ENCODE measurements at regions not wholly inside any gene's neighbourhood (a gene's known extent, or its start where the extent isn't known, plus 50 kb on each side); places are given as distances from the start of the nearest gene placed in this dataset.

GRCh38 chr3:150180334-150180733, 209.6 kb upstream of the PFN2 start:
- no peaks in the 10 kb centered on the region for H3K36me3 ChIP-seq
- TF ChIP-seq, protein P1, sequence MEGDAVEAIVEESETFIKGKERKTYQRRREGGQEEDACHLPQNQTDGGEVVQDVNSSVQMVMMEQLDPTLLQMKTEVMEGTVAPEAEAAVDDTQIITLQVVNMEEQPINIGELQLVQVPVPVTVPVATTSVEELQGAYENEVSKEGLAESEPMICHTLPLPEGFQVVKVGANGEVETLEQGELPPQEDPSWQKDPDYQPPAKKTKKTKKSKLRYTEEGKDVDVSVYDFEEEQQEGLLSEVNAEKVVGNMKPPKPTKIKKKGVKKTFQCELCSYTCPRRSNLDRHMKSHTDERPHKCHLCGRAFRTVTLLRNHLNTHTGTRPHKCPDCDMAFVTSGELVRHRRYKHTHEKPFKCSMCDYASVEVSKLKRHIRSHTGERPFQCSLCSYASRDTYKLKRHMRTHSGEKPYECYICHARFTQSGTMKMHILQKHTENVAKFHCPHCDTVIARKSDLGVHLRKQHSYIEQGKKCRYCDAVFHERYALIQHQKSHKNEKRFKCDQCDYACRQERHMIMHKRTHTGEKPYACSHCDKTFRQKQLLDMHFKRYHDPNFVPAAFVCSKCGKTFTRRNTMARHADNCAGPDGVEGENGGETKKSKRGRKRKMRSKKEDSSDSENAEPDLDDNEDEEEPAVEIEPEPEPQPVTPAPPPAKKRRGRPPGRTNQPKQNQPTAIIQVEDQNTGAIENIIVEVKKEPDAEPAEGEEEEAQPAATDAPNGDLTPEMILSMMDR (IDR thresholded peaks at IDR 0.05) = no peak
- no peaks in the 10 kb centered on the region for H3K27me3 ChIP-seq
- H3K27ac ChIP-seq = no peak overlapping the region
- no peaks in the 10 kb centered on the region for H3K9me3 ChIP-seq
- intact Hi-C loops (cut with DNase I) = loop anchor here (10.0 kb wide), 1 partner anchor 246 kb away; no protein-coding TSS in a partner anchor
- no peak overlapping the region for H3K4me3 ChIP-seq
- no peak for DNase-seq (ENCODE audit: low spot score in 2 of 2)
- peaks cover 0 to 2% of the 10 kb centered on the region in 2 donors for H3K4me1 ChIP-seq

GRCh38 chr3:150179330-150179729, 208.6 kb upstream of the PFN2 start:
- Histone ChIP-seq H3K9me3 (no peaks in the 10 kb centered on the region), H3K4me3 (no peak overlapping the region), H3K4me1 (no peaks in the 10 kb centered on the region), H3K27ac (no peak overlapping the region), H3K36me3 (no peaks in the 10 kb centered on the region), H3K27me3 (no peaks in the 10 kb centered on the region)
- no peak for DNase-seq (ENCODE audit: low spot score in 2 of 2)
- TF ChIP-seq, protein P1 (IDR thresholded peaks at IDR 0.05) = no peak
- intact Hi-C loops (cut with DNase I) = no loop called here

DNA sequence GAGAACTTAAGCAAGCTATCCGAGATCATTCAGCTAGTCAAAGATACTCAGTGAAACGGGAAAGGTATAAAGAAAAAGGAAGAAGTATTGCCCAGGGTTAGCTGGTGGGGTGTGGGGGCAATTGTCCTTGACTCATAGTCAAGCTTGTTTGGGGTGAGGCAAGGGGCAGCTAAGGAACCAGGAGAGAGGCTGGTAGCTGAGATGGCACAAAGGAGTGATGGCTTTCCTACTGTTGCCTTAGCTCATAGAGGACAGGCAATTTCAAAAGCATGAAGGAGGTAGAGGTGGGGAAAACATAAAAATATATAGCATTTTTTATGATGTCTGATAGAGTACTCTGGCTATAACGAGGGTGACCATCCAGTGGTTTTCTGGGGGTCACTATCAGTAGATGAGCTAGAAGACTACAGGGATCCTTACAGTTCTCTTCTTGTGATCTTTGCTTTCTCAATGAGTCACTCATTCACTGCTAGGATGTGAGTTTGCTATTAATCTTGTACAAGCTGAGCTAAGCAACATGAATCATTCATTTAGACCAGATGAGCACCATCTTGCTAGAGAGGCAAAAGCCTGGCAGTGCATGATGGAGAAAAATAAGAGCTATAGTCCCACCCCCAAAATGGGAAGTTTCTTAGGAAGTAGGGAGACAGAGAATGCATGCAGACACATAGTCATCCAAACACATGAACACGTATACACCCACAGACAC, 207.1 kb upstream of the PFN2 start:
- no peak overlapping the region for H3K27ac ChIP-seq
- no peaks in the 10 kb centered on the region for H3K36me3 ChIP-seq
- TF ChIP-seq, protein P1 (IDR thresholded peaks at IDR 0.05) = no peak
- no peaks in the 10 kb centered on the region for H3K27me3 ChIP-seq
- no peaks in the 10 kb centered on the region for H3K9me3 ChIP-seq
- no peak for DNase-seq (ENCODE audit: low spot score in 2 of 2)
- no peak overlapping the region for H3K4me3 ChIP-seq
- H3K4me1 ChIP-seq = no peaks in the 10 kb centered on the region
- intact Hi-C loops (cut with DNase I) = no loop called here

GRCh38 chr3:150174179-150174578, 203.5 kb upstream of the PFN2 start:
- Histone ChIP-seq H3K27ac (no peak overlapping the region), H3K27me3 (no peaks in the 10 kb centered on the region), H3K4me3 (no peak overlapping the region), H3K36me3 (no peaks in the 10 kb centered on the region), H3K9me3 (no peaks in the 10 kb centered on the region), H3K4me1 (no peaks in the 10 kb centered on the region)
- TF ChIP-seq, protein P1 (IDR thresholded peaks at IDR 0.05) = no peak
- DNase-seq (ENCODE audit: low spot score in 2 of 2) = no peak
- intact Hi-C loops (cut with DNase I) = no loop called here

GRCh38 chr3:150172356-150172755, 201.7 kb upstream of the PFN2 start:
- H3K9me3 ChIP-seq = no peaks in the 10 kb centered on the region
- no peaks in the 10 kb centered on the region for H3K36me3 ChIP-seq
- no peak overlapping the region for H3K4me3 ChIP-seq
- no peak for DNase-seq (ENCODE audit: low spot score in 2 of 2)
- TF ChIP-seq, protein P1 (IDR thresholded peaks at IDR 0.05) = no peak
- intact Hi-C loops (cut with DNase I) = no loop called here
- no peaks in the 10 kb centered on the region for H3K27me3 ChIP-seq
- H3K4me1 ChIP-seq = peaks cover 0 to 4% of the 10 kb centered on the region in 2 donors
- no peak overlapping the region for H3K27ac ChIP-seq

Measured in ascending aorta (tissue), 2 donors.